Glutamatergic neuron (in vitro differentiated cells): ENCODE measurements at regions not wholly inside any gene's neighbourhood (a gene's known extent, or its start where the extent isn't known, plus 50 kb on each side); places are given as distances from the start of the nearest gene placed in this dataset.

Experiments
- DNase-seq: peaks from one replicate; pipeline ENCODE4 v3.0.0; 2022
- H3K27ac Mint-ChIP-seq: one replicate; pipeline ENCODE4 v1.8.0; 2020; ENCODE audit warnings: mild to moderate bottlenecking, mixed read lengths, inconsistent platforms; ENCODE audit not compliant: unreplicated experiment
- H3K27me3 Mint-ChIP-seq: one replicate; pipeline ENCODE4 v1.8.0; 2020; ENCODE audit warnings: mild to moderate bottlenecking, moderate library complexity, mixed read lengths, inconsistent platforms; ENCODE audit not compliant: unreplicated experiment
- H3K36me3 Mint-ChIP-seq: one replicate; pipeline ENCODE4 v1.8.0; 2020; ENCODE audit warnings: mild to moderate bottlenecking, mixed read lengths, inconsistent platforms; ENCODE audit not compliant: unreplicated experiment
- H3K4me1 Mint-ChIP-seq: one replicate; pipeline ENCODE4 v1.8.0; 2020; ENCODE audit warnings: mild to moderate bottlenecking, low read depth, mixed read lengths, inconsistent platforms; ENCODE audit not compliant: unreplicated experiment
- H3K4me3 Mint-ChIP-seq: one replicate; pipeline ENCODE4 v1.8.0; 2020; ENCODE audit warnings: mild to moderate bottlenecking, mixed read lengths, inconsistent platforms; ENCODE audit not compliant: unreplicated experiment
- H3K9me3 Mint-ChIP-seq: one replicate; pipeline ENCODE4 v1.8.0; 2020; ENCODE audit warnings: mild to moderate bottlenecking, moderate library complexity, mixed read lengths, inconsistent platforms; ENCODE audit not compliant: unreplicated experiment
- TF ChIP-seq, protein P1 (sequence below): fragments of 200-600 bp; sonication (generic); IDR thresholded peaks from one replicate; pipeline ENCODE4 v1.5.0; 2021; ENCODE audit not compliant: partially characterized antibody, unreplicated experiment

DNA sequence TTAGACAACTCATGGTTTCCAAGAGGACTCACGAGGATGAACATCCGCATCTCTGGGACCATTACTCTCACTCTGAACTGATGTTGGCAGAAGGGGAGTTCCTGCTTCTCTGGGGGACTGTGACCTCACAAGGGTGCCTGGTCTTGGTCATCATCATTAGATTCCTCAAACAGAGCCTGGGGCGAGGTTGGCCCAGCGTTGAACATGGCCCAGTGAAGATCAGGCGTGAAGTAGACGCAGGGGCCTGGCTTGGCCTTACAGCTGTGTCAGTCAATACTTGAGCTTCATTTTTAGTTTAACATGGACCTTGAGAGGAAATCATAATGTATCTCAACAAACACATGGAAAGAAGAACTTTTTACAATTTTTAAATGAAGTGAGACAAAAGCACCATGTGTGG is 617.1 kb downstream of the BRD1 start:
- TF ChIP-seq, protein P1, sequence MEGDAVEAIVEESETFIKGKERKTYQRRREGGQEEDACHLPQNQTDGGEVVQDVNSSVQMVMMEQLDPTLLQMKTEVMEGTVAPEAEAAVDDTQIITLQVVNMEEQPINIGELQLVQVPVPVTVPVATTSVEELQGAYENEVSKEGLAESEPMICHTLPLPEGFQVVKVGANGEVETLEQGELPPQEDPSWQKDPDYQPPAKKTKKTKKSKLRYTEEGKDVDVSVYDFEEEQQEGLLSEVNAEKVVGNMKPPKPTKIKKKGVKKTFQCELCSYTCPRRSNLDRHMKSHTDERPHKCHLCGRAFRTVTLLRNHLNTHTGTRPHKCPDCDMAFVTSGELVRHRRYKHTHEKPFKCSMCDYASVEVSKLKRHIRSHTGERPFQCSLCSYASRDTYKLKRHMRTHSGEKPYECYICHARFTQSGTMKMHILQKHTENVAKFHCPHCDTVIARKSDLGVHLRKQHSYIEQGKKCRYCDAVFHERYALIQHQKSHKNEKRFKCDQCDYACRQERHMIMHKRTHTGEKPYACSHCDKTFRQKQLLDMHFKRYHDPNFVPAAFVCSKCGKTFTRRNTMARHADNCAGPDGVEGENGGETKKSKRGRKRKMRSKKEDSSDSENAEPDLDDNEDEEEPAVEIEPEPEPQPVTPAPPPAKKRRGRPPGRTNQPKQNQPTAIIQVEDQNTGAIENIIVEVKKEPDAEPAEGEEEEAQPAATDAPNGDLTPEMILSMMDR = no peak
- DNase-seq = no peak
- Mint-ChIP-seq H3K36me3 (peaks cover 31% of the 10 kb centered on the region), H3K27me3 (peaks cover 9% of the 10 kb centered on the region), H3K9me3 (peaks cover 22% of the 10 kb centered on the region), H3K4me3 (no peak overlapping the region), H3K27ac (no peak overlapping the region), H3K4me1 (no peaks in the 10 kb centered on the region)

- no peak overlapping the region for H3K4me3 Mint-ChIP-seq
- peaks cover 35% of the 10 kb centered on the region for H3K36me3 Mint-ChIP-seq
- H3K4me1 Mint-ChIP-seq = no peaks in the 10 kb centered on the region
- no peak for DNase-seq
- TF ChIP-seq, protein P1 = no peak
- H3K27me3 Mint-ChIP-seq = peaks cover 9% of the 10 kb centered on the region
- H3K27ac Mint-ChIP-seq = no peak overlapping the region
- H3K9me3 Mint-ChIP-seq = peaks cover 28% of the 10 kb centered on the region
These were observed 618.0 kb downstream of the BRD1 start for GRCh38 chr22:49209452-49210195.

GRCh38 chr22:49208768-49209252 is 618.9 kb downstream of the BRD1 start:
- no peaks in the 10 kb centered on the region for H3K4me1 Mint-ChIP-seq
- H3K36me3 Mint-ChIP-seq = peaks cover 29% of the 10 kb centered on the region
- peaks cover 9% of the 10 kb centered on the region for H3K27me3 Mint-ChIP-seq
- peaks cover 28% of the 10 kb centered on the region for H3K9me3 Mint-ChIP-seq
- H3K4me3 Mint-ChIP-seq = no peak overlapping the region
- H3K27ac Mint-ChIP-seq = no peak overlapping the region
- TF ChIP-seq, protein P1 = no peak
- no peak for DNase-seq

DNA sequence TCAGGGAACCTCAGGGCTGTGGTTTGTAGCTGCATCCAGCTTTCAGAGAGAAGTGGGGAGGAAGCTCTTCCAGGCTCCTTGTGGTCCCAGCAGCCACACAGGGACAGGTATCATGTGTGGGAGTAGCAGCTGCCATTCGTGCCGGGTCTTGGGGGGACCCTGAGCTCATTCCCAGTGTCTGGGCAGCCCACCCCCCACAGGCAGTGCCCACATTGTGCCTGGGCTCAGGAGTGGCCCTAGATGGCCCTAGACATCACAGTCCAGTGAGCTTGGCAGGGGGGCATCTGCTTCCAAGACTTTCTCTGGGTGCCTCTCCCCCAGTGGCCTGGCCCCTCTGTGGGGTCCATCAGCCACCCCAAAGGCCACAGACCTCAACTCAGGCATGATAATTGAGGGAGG is 619.7 kb downstream of the BRD1 start:
- Mint-ChIP-seq H3K36me3 (peaks cover 27% of the 10 kb centered on the region), H3K27me3 (peaks cover 9% of the 10 kb centered on the region)

More for the DNA sequence above, 619.7 kb downstream of the BRD1 start:
- Mint-ChIP-seq H3K4me1 (no peaks in the 10 kb centered on the region), H3K27ac (no peak overlapping the region), H3K9me3 (peaks cover 28% of the 10 kb centered on the region), H3K4me3 (no peak overlapping the region)
- no peak for DNase-seq
- TF ChIP-seq, protein P1 = no peak
